Activated CD8-positive, alpha-beta memory T cell treated with anti-CD3 and anti-CD28 coated beads, Interleukin-2, amount 10 ng/mL, durations not matched to agents 7 days and 5 days (primary cell): ENCODE measurements at regions not wholly inside any gene's neighbourhood (a gene's known extent, or its start where the extent isn't known, plus 50 kb on each side); places are given as distances from the start of the nearest gene placed in this dataset.
"Not testable (repeated sequence)": the region's sequence is repeated elsewhere in the genome, so short reads cannot be mapped to it uniquely, and the experiment has no call there.

Experiments
- ATAC-seq: fragments of 150-1000 bp; cut with Tn5 transposase; one replicate; pipeline ENCODE4 v1.10.0; 2021; ENCODE audit warnings: moderate library complexity
- CTCF ChIA-PET: fragments of 350-600 bp; sonication (Branson Sonifier 250); formaldehyde crosslinking; loops from one replicate; lab custom pipeline; 2021; ENCODE audit warnings: antibody characterized with exemption; lab: Charles Lee
- DNase-seq: peaks from one replicate; pipeline ENCODE4 v3.0.0-alpha.2; 2020
- H3K27ac Mint-ChIP-seq: one replicate; pipeline ENCODE4 v1.8.0; 2021; ENCODE audit warnings: mild to moderate bottlenecking, mixed read lengths
- H3K27me3 Mint-ChIP-seq: one replicate; pipeline ENCODE4 v1.8.0; 2021; ENCODE audit warnings: mixed read lengths
- H3K36me3 Mint-ChIP-seq: one replicate; pipeline ENCODE4 v1.8.0; 2021; ENCODE audit warnings: mild to moderate bottlenecking, mixed read lengths
- H3K4me1 Mint-ChIP-seq: one replicate; pipeline ENCODE4 v1.8.0; 2021; ENCODE audit warnings: mixed read lengths
- H3K4me3 Mint-ChIP-seq: one replicate; pipeline ENCODE4 v1.8.0; 2021; ENCODE audit warnings: mild to moderate bottlenecking, moderate library complexity, mixed read lengths
- H3K9me3 Mint-ChIP-seq: one replicate; pipeline ENCODE4 v1.8.0; 2022; ENCODE audit warnings: low read depth, mixed read lengths

DNA sequence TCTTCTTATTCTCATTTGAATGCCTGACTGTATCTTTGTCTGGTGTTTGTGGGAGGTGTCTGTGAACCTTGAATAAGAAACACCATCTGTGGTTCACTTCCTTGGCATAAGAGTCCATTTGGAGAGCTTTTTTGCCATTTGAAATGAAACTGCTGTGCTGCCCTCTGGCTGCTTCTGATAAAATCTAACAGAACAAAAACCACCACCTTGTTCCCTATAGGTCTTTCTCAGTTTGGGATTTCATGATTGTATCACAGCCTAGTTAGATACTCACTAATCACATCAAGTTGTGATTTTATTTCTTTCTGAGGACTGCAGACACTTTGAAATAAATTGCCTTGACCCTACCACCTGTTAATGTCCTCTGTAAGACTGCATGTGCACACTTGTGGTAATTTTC lies 102.7 kb upstream of the FAM13C start:
- Mint-ChIP-seq H3K36me3 (no peaks in the 10 kb centered on the region), H3K4me1 (no peaks in the 10 kb centered on the region), H3K9me3 (no peaks in the 10 kb centered on the region), H3K4me3 (no peak overlapping the region), H3K27ac (no peak overlapping the region), H3K27me3 (no peaks in the 10 kb centered on the region)
- ATAC-seq = no peak
- CTCF ChIA-PET = interaction anchor here (0.9 kb wide), 1 partner anchor 9 kb away, joined by 3 read pairs; no protein-coding TSS in a partner anchor
- no peak for DNase-seq

DNA sequence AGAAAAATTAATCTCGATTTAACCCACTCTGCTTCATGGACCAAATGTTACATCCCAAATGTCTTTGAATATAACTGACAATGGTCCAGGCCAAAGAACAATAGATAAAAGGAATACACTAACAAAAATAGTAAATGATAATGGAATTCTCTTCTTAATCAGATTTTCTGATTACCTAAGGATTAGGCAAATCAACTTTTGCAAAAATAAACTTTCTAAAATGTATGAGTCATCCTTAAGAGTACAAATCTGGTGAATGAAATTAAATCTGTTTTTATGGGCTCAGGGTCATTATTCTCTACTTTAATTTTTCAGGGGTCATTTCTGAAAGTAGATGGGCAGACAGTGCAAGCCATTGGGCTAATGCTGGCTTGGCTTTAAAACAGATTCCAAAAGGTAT lies 102.1 kb upstream of the FAM13C start:
- Mint-ChIP-seq H3K4me1 (no peaks in the 10 kb centered on the region), H3K27ac (no peak overlapping the region), H3K9me3 (no peaks in the 10 kb centered on the region), H3K4me3 (no peak overlapping the region), H3K36me3 (no peaks in the 10 kb centered on the region), H3K27me3 (no peaks in the 10 kb centered on the region)
- DNase-seq (no peak), ATAC-seq (no peak)
- CTCF ChIA-PET = interaction anchor here (0.9 kb wide), 1 partner anchor 8 kb away, joined by 3 read pairs; no protein-coding TSS in a partner anchor

DNA sequence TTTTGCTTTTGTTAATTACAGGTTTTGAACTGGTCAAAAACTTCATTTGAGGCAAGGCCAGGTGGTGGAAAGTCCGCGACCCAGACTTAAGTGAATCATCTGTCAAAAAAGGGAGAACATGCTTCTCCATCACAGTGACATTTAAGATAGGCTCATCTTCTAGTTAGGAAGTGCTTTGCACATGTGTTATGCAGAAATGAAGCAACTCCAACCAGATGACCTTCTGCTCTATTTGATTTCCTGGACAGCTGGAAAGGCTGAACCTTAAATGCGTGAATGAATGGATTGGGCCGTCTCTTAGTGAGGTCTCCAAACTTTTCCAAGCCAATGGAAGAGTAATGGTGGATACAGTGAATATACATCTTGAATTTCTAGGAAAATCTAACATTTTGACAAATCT lies 101.6 kb upstream of the FAM13C start:
- no peaks in the 10 kb centered on the region for H3K27me3 Mint-ChIP-seq

GRCh38 chr10:59460601-59461000 lies 98.3 kb upstream of the FAM13C start:
- DNase-seq = no peak
- Mint-ChIP-seq H3K4me1 (no peaks in the 10 kb centered on the region), H3K4me3 (no peak overlapping the region), H3K9me3 (peaks cover 2% of the 10 kb centered on the region), H3K36me3 (no peaks in the 10 kb centered on the region), H3K27ac (no peak overlapping the region), H3K27me3 (no peaks in the 10 kb centered on the region)
- no peak for ATAC-seq
- CTCF ChIA-PET = no interaction called here

More for the DNA sequence above, 101.6 kb upstream of the FAM13C start:
- Mint-ChIP-seq H3K9me3 (no peaks in the 10 kb centered on the region), H3K36me3 (no peaks in the 10 kb centered on the region), H3K4me1 (no peaks in the 10 kb centered on the region), H3K4me3 (no peak overlapping the region), H3K27ac (no peak overlapping the region)
- DNase-seq (no peak), ATAC-seq (no peak)
- CTCF ChIA-PET = no interaction called here

DNA sequence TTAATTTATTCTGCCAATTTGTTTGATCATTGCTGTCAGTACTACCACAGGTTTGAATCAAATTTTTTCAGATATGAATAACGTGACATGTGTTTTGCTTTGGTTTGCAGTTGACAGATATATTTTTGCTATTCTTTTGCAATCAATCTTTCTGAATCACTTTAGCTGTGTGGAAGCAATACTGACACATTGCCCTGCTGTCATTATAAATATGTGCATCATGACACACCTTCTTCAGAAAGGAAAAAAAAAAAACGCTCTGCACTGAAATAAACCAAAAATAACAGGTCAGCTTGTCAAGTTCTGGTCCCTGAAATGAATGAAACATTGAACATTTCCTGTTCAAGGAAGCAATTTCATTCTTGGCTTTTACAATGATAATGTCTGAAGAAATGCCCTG lies 93.8 kb upstream of the FAM13C start:
- Mint-ChIP-seq H3K36me3 (no peaks in the 10 kb centered on the region), H3K27me3 (no peaks in the 10 kb centered on the region), H3K27ac (no peak overlapping the region), H3K9me3 (peaks cover 2% of the 10 kb centered on the region), H3K4me3 (no peak overlapping the region), H3K4me1 (no peaks in the 10 kb centered on the region)
- DNase-seq = no peak
- CTCF ChIA-PET = interaction anchor here (1.1 kb wide), 1 partner anchor 9 kb away, joined by 3 read pairs; no protein-coding TSS in a partner anchor
- ATAC-seq = no peak

GRCh38 chr10:59454171-59454919 lies 92.0 kb upstream of the FAM13C start:
- Mint-ChIP-seq H3K4me3 (no peak overlapping the region), H3K36me3 (no peaks in the 10 kb centered on the region), H3K27ac (no peak overlapping the region), H3K27me3 (no peaks in the 10 kb centered on the region), H3K9me3 (peaks cover 2% of the 10 kb centered on the region), H3K4me1 (no peaks in the 10 kb centered on the region)
- DNase-seq = no peak
- CTCF ChIA-PET = no interaction called here
- no peak for ATAC-seq

DNA sequence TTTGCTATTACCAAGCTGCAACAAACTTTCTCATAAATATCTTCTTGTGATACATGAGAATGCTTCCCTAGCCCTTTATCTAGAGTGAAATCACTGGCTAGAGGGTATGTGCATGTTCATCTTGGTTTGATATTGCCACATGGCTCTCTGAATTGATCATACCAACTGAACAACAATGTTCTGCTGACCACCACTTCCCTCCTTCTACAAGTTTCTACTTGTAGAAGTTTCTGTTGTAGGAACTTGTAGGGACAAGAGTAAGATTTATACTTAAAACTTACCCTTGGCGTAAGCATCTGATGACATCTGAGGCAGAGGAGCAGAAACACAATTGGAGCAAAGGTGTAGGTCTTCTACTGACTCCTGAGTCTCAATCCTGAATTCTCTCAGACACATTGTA lies 86.3 kb upstream of the FAM13C start:
- no peaks in the 10 kb centered on the region for H3K36me3 Mint-ChIP-seq
- CTCF ChIA-PET = no interaction called here
- ATAC-seq = no peak
- no peak for DNase-seq
- no peaks in the 10 kb centered on the region for H3K4me1 Mint-ChIP-seq
- H3K4me3 Mint-ChIP-seq = no peak overlapping the region
- H3K27ac Mint-ChIP-seq = no peak overlapping the region
- H3K9me3 Mint-ChIP-seq = no peaks in the 10 kb centered on the region
- H3K27me3 Mint-ChIP-seq = no peaks in the 10 kb centered on the region

- no peak for ATAC-seq
- Mint-ChIP-seq H3K4me1 (no peaks in the 10 kb centered on the region), H3K9me3 (peaks cover 6% of the 10 kb centered on the region), H3K27me3 (no peaks in the 10 kb centered on the region), H3K4me3 (no peak overlapping the region), H3K36me3 (no peaks in the 10 kb centered on the region), H3K27ac (no peak overlapping the region)
- DNase-seq = no peak
- CTCF ChIA-PET = no interaction called here
Observed at GRCh38 chr10:59435707-59436106, 73.4 kb upstream of the FAM13C start.

DNA sequence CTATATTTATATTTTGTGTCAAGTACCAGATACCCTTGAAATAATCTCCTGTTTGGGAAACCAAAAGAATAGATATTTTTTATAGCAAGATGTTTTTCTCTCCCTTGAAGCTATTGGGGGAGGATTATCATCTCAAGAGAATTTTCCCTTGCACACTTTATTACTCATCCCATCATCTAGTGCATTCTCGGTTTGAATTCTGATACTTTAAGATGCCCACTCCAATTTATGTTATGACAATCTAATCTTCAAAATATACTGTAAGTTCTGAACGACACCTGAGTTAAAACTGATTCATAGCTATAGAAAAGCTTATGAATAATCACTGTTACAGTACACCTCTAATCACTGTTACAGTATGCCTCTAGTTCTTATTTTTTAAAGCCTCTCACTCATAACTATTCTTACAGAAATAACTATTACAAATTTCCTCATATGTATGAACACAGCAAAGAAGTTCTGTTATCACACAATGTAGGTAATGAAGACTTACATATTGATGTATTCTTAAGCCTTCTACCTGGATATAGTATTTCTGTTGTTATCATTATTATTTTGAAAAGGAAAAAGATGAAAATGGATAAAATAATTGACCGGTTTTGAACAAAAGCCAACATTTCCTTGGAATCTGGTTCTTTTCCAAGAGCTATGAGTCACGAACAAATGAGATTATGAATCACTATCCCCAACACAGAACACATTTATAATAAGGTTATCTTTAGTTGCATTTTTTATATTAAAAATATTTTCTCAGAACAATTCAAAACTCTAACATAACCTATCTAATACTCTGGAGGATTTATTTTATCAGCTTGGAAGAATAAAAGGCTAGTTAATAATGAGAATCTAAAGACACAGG lies 72.3 kb upstream of the FAM13C start:
- H3K27me3 Mint-ChIP-seq = no peaks in the 10 kb centered on the region
- no peak overlapping the region for H3K4me3 Mint-ChIP-seq
- no peak for ATAC-seq
- no peak for DNase-seq
- CTCF ChIA-PET = no interaction called here
- H3K9me3 Mint-ChIP-seq = peaks cover 6% of the 10 kb centered on the region
- H3K36me3 Mint-ChIP-seq = no peaks in the 10 kb centered on the region
- H3K27ac Mint-ChIP-seq = no peak overlapping the region
- no peaks in the 10 kb centered on the region for H3K4me1 Mint-ChIP-seq

DNA sequence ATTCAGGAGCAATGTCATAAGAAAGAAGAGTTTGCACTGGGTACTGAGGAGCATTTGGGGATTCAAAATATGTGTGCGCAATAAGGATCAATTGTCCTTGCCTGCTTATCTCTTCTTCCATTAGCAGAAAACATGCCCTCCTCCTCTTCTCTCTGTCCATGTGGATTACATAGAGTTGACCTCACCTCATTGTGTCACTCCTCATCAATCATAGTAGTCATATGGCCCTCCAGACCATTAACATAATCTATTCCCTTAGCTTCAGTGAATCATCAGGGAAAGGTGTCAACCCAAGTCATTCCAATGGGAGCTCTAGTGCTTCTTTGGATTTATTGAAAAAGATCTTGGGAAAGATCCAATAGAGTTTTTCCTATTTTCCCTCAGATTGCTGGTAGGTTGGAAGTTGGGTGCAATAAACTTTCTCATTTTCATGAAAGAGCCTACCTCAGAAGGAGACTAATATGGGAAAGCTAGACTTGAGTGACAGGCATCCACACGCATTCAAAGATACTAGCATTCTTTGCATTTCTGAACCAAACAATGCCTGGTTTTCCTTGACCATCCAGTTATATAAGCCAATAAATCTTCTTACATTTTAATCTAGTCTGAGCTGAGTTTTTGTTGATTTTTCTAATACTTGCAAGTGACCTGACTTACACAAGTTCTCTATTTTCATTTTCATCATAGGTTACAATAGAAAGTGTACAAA lies 71.5 kb upstream of the FAM13C start:
- Mint-ChIP-seq H3K36me3 (no peaks in the 10 kb centered on the region), H3K27me3 (no peaks in the 10 kb centered on the region), H3K9me3 (peaks cover 6% of the 10 kb centered on the region), H3K4me1 (no peaks in the 10 kb centered on the region), H3K4me3 (no peak overlapping the region), H3K27ac (no peak overlapping the region)
- CTCF ChIA-PET = no interaction called here
- ATAC-seq (no peak), DNase-seq (no peak)

GRCh38 chr10:59432207-59432900 lies 70.0 kb upstream of the FAM13C start:
- H3K9me3 Mint-ChIP-seq = peaks cover 3% of the 10 kb centered on the region
- H3K36me3 Mint-ChIP-seq = no peaks in the 10 kb centered on the region
- no peak for DNase-seq
- no peak overlapping the region for H3K27ac Mint-ChIP-seq
- H3K4me3 Mint-ChIP-seq = no peak overlapping the region
- CTCF ChIA-PET = no interaction called here
- no peak for ATAC-seq
- no peaks in the 10 kb centered on the region for H3K27me3 Mint-ChIP-seq
- no peaks in the 10 kb centered on the region for H3K4me1 Mint-ChIP-seq

GRCh38 chr10:59413795-59414194 lies 51.4 kb upstream of the FAM13C start:
- peaks cover 14% of the 10 kb centered on the region for H3K9me3 Mint-ChIP-seq
- CTCF ChIA-PET, DNase-seq, H3K36me3 Mint-ChIP-seq, H3K27me3 Mint-ChIP-seq, H3K4me1 Mint-ChIP-seq, H3K27ac Mint-ChIP-seq, ATAC-seq, H3K4me3 Mint-ChIP-seq: not testable (repeated sequence)
